HG03060 (cell line): ENCODE measurements at regions not wholly inside any gene's neighbourhood (a gene's known extent, or its start where the extent isn't known, plus 50 kb on each side); places are given as distances from the start of the nearest gene placed in this dataset.

Source experiments
- ATAC-seq: cut with Tn5 transposase; IDR thresholded peaks from one replicate; pipeline ENCODE4 v1.9.1; 2021; ENCODE audit warnings: low read depth, moderate number of reproducible peaks; ENCODE audit not compliant: unreplicated experiment

DNA sequence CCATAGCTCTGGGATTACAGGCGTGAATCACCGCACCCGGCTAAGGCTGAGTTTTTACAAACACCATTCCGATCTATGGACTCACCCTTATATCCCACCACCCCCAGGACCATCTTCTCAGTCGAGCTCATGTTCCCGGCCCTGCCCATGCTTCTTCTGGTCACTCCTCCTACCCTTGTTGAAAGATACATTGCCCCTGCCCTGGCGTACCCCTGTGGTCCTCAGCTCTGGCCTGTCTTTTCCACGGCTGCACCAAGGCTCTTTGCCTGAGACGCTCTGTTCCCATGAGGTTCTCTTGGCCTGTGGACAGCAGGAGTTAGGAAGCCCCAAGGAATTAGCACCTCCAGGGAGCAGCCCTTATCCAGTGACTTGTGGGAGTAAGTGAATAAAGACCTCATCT, 379.4 kb upstream of the TNRC6C start:
- ATAC-seq = no peak

DNA sequence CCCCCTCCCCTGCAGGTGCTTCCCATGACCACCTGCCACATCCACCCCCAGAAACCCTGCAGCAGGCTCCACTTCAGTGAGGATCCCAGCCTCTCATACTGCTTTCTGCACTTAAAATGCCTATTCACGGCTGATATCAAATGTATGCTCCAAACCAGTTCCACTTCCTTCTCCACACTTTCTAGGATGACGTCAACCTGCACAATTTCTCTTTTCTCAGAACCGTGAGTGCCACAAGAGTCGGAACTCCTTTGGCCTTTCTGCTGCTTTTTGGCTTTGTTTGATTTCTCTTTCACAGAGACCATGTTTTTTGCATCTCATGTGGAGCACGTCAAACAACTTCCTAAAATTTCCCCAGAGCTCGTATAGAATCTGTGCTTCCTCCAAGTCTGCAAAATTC, 378.8 kb upstream of the TNRC6C start:
- ATAC-seq = no peak

DNA sequence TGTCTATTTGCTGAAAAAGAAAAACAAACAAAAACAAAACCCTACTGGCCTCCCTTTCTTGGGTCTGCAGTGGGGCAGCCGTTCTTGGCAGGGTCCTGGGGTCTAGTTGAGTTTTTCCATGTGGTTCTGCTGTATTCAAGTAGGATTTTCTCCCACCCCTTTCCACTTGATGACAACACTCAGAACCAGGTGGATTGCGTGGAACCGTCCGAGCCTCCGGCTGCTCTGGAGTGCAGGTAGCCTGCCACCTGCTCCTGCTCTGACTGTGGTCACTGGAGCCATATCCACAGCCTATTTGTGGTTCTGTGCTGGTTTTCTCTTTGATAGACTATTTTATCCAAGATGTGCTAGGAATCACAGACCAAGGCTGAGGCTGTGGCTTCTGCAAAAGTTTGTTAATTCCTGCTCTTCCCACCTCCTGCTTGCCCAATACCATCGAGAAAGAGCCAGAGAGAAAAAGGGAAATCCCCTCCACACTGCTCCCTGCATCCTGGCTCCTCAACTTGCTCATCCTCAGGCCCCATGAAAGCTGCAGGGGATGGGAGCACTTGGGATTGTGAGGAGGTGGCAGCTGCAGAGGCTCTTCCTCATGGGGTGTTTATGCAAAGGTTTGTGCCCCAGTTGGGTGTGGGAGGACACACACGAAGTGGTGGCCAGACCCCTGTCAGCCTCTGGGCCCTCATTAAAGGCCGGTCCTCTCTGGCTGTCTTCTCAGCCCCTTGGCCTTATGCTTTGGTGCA, 377.8 kb upstream of the TNRC6C start:
- no peak for ATAC-seq

DNA sequence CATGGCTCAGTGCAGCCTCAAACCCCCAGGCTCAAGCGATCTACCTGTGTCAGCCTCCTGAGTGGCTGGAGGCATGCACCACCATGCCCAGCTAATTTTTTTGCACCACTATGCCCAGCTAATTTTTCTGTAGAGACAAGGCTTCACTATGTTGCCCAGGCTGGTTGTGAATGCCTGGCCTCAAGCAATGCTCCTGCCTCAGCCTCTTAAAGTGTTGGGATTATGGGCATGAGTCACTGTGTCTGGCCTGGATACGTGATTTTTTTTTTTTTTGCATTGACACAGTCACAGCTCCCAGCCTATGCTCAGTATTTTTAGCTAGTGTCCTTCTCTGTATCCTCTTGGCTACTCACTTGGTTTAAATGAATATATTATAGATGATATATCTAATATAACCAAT, 377.0 kb upstream of the TNRC6C start:
- no peak for ATAC-seq

DNA sequence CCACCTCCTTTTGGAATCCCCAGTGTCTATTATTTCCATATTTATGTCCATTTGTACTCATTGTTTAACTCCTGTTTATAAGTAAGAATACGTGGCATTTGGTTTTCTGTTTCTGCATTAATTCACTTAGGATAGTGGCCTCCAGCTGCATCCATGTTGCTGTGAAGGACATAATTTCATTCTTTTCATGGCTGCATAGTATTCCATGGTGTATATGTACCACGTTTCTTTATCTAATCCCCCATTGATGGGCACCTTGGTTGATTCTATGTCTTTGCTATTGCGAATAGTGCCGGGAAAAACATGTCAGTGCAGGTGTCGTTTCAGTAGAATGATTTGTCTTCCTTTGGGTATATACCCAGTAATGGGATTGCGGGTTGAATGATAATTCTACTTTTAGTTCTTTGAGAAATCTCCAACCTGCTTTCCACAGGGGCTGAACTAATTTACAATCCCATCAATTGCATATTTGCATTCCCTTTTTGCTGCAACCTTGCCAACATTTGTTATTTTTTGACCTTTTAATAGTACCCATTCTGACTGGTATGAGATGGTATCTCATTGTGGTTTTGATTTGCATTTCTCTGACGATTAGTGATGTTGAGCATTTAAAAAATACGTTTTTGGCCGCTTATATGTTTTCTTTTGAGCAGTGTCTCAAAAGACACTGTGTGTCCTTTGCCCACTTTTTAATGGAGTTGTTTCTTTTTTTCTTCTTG, 373.2 kb upstream of the TNRC6C start:
- ATAC-seq = no peak

DNA sequence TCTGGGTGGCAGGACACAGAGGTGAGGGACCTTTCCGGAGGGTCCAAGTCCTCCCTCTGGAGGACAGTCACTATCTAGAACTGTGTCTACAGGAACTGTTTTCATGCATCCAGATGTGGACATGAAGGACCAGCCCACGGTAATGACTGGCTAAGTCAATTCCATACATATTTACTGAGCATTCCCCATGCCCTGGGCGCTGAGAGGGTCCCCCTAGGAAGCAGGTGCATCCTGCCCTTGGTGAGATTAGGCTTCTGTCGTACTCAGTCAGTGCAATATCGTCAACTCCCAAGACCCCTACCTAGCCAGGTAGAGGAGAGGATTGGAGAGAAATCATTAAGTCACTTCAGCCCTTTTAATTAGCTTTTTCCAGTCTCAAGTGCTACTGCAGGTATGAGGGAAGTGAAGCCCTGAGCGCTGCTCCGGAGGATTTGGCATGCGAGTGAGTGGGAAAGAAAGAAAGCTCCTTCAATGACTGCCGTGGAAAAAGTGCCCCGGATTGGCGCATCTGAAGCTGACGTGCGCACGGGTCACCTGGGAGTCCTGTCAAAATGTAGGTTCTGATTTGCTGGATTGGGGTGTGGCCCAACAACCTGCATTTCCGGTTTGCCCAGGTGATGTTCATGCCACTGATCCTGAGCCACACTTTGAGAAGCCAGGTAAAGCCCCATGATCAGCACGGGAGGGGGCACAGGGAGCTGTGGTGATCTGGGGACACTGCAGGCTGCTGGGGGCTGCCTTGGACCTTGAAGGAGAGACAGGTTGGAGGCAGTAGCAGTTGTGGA, 367.4 kb upstream of the TNRC6C start:
- no peak for ATAC-seq

DNA sequence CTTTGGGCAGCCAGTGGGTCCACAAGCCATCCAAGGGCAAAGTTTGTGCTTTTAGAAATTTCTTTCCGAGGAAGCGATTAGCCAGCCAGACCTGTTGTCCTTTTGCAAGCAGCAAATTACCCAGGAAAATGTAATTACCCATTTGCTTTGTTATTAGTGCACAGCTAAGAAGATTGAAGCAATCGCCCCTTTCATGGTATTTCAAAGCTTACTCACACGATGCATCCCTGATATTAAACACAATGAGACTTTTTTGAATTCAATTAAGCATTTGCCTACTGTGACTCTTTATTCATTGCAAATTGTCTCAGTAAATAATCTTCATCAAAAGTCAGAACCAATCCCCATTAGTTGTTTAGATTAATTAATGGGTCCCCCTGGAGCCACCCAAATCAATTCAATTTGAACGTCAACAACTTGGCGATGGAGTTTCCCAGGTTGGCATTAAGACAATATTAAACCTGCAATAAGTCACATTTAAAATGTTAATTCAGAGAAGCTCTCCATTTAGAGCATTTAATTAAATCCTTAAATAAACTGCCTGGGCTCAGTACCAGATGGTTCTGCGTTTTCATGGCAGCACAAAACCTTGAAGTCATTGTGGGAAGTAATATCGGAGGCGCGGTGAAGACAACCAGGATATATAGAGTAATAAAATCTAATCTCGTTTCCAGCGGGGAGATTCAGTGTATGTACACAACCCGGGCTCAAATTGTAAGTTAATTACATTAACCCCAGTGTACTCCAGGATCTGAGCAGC, 366.2 kb upstream of the TNRC6C start:
- no peak for ATAC-seq

DNA sequence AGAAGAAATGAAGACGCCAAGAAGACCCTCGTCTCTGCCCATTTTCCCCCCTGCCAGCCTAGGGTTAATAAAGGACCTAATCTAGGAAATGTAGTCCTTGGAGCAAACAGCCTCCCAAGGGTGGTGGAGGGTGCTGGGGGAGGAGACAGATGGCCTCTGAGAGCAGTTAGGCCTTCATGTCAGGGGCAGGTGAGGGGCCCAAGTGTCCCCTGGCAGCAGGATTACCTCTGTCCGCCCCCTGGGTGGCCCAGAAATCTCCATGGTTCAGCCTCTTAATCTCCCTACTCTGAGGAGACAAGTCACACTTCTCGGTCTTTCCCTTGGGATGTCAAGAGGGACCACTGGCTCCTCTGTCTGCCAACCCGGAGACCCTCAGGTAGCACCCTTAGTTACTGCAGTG, 365.4 kb upstream of the TNRC6C start:
- ATAC-seq = no peak

DNA sequence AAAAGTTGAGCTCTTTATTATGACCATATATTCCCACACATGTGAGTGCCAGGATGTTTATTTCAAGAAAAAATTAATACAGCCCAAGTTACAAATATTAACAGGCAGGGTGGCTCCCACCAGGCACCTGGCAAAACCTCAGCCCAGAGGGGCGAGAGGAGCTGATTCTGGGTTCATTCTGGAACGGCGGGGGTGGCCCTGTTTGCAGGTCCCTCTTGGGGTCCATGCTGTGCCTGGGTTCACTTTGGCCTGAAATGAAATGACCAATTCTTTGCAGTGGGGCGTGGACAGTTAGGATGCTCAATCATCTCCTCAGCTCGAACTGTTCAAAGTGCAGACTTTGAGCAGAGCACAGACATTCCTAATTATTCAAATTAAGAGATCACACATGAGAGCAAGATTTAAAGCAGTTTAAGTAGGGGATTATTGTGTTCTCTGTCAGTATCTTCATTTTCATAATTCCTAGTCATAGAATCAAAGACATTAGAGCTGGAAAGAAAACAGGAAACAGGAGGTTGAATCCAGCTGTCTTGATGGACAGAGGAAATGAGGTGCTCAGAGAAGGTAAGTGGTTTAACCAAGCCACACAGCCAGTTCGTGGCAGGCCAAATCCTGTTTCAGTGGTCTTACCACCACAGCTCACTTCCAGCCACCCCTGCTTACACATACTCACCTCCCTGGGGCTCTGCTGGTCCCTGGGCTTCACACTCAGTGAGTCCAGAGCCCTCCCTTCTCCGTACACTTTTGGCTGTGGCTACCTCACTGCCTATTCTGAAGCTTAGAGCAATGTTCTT, 363.9 kb upstream of the TNRC6C start:
- ATAC-seq = no peak

DNA sequence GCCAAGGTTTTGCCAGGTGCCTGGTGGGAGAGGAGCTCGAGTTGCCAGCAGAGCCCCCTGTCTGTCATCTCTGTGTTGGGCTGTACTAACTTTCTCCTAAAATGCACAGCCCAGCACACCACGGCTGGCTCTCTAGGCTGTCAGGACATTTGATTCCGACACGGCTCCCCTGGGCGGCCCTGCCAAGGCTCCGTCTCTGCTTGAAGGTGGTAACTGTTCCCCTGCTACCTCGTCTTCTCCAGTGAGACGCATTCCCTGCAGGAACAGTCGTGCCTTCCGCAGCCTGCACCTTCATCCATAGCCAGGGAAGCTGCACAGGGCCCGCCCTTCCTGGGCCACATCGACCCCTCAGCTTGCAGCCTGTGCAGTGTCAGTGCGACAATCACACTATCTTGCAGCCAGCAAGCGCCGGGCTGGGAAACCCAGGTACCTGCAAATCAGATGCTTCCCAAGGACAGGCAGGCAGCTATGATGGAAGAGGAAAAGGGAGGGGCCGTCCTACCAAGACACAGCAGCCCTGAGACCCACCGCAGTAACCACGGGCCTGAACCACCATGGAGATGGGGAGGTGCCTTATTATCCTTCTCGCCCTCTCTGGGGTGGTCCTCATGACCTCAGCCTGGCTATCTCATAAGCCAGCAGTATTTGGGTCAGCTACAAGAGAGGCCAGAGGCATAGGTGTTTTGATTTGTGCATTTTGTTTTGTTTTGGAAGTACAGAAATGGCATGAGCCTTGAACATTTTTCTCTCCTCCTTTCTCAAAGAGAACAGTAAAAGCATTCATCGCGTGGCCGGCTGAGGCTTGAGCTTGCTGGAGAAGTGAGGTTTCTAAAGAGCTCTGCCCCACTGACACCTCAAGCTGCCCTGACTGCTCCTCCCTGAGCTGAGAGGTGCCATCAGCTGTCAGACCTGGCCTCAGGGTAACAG, 361.7 kb upstream of the TNRC6C start:
- no peak for ATAC-seq

DNA sequence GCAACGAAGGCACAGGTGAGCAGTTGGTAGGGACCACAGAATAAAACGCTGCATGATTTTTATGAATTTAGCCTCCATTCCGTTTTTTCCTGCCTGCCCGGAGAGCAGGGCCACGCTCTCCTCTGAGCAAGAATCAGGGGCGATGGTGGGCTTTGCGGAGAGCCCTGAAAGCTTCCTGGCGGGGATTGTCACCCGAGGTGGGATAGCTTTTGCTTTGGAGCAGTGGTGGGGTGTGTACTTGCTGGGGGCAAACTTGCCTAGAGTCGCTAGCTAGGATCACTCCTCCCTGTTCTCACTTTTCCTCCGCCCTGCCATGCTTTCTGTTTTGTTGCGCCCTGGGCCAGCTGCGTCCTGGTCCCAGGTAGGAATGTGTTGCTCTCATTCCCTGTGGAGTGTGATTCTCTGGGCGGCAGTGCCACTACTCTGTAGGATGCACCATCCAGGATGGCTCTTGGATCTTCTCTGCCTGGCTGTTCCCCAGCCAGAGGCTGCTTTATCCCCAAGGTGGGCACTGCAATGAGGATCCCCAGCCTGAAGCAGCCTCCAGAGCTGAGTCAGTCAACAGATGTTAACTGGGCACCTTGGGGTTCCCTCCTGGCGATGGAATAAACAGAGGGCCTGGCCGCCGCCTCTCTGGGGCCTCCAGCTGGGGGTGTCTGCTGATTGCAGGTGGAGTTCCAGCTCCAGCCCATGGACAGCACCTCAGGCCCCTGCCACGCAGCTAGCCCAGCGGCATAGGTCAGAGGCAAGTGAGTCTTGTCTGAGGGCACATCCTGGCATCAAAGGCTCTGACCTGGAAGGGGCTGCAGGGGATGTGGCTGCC, 360.9 kb upstream of the TNRC6C start:
- ATAC-seq = no peak

DNA sequence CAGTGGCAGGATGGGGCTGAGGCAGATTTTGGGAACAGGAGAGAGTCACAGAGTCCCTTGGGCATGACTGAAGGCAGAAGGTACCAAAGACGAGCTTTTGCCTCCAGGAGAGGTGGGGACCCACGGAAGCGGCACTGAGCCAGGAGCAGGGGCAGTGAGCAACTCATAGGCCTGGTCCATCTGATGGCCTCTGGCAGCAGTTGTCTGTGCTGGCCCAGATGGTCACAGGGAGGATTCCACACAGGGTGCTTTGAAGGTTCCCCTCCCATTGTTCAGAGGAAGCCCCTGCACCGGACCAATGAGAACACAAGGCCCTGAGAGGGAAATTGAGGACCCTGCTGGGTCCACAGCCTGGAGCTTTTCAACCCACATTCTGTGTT, 360.3 kb upstream of the TNRC6C start:
- ATAC-seq = no peak

DNA sequence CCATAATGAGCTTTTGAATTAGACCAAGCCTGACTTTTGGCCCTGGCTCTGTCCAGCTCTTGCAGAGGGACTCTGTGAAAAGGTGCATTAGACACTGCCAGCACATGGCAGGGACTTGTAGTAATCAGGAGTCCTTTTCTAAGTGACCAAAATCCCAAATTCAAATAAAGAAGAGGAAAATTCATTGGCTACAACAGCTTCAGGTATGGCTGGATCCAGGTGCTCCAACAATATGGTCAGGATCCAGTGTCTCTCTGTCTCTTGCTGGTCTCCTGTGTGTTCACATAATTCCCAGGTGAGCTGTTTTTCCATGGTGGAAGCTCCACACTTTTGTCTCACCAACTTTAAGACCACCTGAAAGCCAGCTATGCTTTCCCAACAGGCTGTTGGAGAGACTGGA, 358.8 kb upstream of the TNRC6C start:
- no peak for ATAC-seq

DNA sequence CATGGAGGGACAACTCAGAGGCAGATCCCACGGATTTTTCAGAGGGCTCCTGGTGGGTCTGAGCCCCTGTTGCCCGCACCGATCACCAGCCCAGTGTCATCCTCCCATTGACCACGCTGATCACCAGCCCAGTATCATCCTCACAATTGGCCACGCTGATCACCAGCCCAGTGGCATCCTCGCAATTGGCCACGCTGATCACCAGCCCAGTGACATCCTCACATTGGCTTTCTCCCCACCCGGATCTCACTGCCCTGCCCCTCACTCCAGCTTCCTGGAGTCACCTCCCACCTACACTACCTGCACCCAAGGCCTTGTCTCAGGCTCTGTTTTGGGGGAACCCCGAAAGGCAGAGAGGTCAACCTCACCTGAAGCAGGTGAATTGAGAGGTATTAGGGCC, 358.2 kb upstream of the TNRC6C start:
- ATAC-seq = no peak

DNA sequence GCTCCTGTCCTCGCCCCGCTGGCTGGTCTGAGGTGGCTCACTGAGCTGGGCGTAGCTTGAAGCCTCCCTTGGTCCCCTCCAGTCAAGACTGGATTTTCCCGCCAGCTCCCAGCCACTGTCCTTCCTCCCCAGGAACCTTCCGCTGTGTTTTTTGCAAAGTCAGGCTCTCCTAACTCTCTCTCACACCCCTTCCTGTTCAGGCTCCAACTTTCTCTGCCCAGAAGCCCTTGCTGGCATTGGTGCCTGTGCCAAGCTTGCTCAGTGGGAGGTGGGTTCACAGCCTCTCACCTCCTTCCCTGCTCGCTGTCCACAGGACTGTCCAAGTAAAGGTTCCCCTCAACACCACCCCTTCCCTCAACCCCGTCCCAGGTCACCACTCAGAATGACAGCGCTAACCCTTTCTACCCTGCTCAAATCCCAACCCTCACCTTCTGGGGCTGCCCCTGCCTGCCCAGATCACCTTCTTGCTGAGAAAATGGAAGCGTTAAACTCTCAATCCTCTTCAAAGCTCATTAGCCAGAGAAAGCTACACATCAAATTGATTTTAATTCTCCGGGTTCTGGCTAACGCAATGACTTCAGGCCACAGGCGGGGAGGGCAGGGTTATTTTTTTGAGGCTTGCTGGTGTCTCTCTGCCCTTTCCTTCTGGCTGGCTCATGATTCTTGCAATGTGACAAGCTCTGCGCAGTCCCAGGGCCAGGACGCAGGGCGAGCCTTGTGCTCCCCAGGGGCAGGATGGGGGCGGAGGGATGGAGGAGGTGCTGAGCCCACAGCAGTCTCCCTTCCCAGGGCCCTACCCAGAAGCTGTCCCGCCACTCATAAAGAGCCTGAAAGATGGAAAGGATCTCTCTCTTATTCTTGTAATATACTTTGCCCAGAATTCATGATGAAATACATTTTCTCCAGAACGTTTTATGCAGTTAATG, 357.2 kb upstream of the TNRC6C start:
- no peak for ATAC-seq

DNA sequence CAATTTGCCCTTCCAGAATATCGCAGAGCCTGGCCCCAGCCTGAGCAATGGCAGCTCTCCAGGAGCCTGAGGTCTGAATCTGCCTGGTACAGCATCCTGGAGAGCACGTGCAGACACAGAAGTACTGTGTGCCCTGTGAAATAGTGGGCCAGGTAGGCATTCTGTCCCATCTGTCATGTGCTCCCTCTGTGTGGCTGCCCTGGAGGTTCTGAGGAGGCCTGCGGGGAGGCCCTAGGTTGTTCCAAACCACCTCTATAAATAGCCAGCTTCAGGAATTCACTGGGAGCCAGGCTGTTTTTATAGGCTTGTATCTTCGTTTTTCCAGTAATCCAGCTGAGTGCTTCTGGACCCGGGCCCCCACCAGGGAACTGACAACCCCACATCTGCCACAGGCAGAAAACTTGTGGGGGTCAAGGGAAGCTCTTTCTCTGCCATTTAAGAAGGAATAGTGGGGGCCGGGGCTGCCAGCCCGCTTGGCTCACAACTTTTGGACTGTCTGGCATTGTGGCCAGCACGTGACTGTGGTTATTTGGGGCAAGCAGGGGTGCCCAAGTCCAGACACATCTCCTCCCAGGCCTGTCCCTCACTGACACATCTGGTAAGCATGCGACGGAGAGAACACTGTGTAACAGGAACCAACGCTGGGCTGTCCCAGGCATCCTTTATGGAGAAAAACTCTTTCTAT, 356.3 kb upstream of the TNRC6C start:
- ATAC-seq = no peak
